ENCODE measurements at regions not wholly inside any gene's neighbourhood (a gene's known extent, or its start where the extent isn't known, plus 50 kb on each side); places are given as distances from the start of the nearest gene placed in this dataset.

DNA sequence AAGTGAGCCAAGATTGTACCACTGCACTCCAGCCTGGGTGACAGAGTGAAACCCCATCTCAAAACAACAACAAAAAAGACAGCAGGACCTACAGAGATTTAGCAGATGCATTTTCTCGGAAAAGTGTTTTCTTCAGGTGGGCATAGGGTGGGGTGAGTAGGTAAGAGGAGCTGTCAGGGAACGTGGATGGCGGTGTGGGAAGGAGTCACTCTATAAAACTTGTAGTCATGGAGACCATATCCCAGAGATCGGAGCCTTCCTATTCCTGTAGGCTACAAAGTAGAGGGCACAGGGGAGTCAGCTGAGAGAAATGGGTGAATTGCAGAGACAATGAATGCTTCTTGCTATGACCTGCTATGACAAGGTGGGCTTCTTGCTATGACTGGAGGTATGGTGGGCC lies 283.0 kb upstream of the FOXK1 start (continued):
- TF ChIP-seq, protein P1, sequence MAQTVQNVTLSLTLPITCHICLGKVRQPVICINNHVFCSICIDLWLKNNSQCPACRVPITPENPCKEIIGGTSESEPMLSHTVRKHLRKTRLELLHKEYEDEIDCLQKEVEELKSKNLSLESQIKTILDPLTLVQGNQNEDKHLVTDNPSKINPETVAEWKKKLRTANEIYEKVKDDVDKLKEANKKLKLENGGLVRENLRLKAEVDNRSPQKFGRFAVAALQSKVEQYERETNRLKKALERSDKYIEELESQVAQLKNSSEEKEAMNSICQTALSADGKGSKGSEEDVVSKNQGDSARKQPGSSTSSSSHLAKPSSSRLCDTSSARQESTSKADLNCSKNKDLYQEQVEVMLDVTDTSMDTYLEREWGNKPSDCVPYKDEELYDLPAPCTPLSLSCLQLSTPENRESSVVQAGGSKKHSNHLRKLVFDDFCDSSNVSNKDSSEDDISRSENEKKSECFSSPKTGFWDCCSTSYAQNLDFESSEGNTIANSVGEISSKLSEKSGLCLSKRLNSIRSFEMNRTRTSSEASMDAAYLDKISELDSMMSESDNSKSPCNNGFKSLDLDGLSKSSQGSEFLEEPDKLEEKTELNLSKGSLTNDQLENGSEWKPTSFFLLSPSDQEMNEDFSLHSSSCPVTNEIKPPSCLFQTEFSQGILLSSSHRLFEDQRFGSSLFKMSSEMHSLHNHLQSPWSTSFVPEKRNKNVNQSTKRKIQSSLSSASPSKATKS (CRISPR knock-in tag; IDR thresholded peaks at IDR 0.05): no peak
- TF ChIP-seq UBTF (IDR thresholded peaks at IDR 0.05; ENCODE audit: borderline replicate concordance in 1 of 2, low read depth in 2 of 2, low read length in 2 of 2) (no peak), ATF1 (CRISPR knock-in tag; IDR thresholded peaks at IDR 0.05) (no peak), ATF1 (tag; IDR thresholded peaks at IDR 0.05) (no peak), FOXM1 (IDR thresholded peaks at IDR 0.05; ENCODE audit: low read depth) (no peak), FOXM1 (CRISPR knock-in tag; IDR thresholded peaks at IDR 0.05; ENCODE audit: low read depth) (no peak), ZNF12 (CRISPR knock-in tag; IDR thresholded peaks at IDR 0.05) (no peak), SMARCA4 (IDR thresholded peaks at IDR 0.05) (no peak)
- TF ChIP-seq, protein P2, sequence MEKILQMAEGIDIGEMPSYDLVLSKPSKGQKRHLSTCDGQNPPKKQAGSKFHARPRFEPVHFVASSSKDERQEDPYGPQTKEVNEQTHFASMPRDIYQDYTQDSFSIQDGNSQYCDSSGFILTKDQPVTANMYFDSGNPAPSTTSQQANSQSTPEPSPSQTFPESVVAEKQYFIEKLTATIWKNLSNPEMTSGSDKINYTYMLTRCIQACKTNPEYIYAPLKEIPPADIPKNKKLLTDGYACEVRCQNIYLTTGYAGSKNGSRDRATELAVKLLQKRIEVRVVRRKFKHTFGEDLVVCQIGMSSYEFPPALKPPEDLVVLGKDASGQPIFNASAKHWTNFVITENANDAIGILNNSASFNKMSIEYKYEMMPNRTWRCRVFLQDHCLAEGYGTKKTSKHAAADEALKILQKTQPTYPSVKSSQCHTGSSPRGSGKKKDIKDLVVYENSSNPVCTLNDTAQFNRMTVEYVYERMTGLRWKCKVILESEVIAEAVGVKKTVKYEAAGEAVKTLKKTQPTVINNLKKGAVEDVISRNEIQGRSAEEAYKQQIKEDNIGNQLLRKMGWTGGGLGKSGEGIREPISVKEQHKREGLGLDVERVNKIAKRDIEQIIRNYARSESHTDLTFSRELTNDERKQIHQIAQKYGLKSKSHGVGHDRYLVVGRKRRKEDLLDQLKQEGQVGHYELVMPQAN (IDR thresholded peaks at IDR 0.05; ENCODE audit: borderline replicate concordance): no peak

Data from K562 (cell line).